ENCODE measurements at regions not wholly inside any gene's neighbourhood (a gene's known extent, or its start where the extent isn't known, plus 50 kb on each side); places are given as distances from the start of the nearest gene placed in this dataset.

GRCh38 chr3:193875601-193876321 is 260.2 kb upstream of the HES1 start:
- TF ChIP-seq CTCF (conservative IDR thresholded peaks at IDR 0.05; ENCODE audit: low read length) (no peak), EZH2phosphoT487 (IDR thresholded peaks at IDR 0.05; ENCODE audit: borderline replicate concordance) (no peak)
